Fibroblast of skin of back (primary cell): ENCODE measurements at regions not wholly inside any gene's neighbourhood (a gene's known extent, or its start where the extent isn't known, plus 50 kb on each side); places are given as distances from the start of the nearest gene placed in this dataset.
"Not testable (repeated sequence)": the region's sequence is repeated elsewhere in the genome, so short reads cannot be mapped to it uniquely, and the experiment has no call there.

Source experiments
- DNase-seq: peaks from one replicate; pipeline ENCODE4 v3.0.0-alpha.2; 2013

- DNase-seq = peak; percentile 15
These were observed 208.7 kb upstream of the RAI14 start for GRCh38 chr5:34447424-34447823.

DNA sequence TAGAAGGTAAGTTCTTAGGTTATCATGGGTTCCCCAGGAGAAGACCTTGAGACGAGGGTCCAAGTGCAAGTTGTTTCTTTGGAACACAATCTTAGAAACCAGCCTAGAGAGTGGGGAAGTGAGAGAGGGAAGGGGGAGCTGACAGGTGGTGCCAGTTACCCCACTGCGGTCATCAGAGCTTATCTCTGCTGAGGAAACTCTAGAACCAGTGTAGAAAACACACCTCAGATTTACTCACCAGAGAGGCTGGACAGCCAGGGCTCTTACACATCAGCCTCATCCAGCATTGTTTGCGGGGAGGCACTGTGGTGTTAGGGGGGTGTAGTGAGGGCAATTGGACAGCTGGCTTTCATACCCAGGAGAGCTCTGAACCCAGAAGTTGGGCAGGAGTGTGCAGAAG is 206.5 kb upstream of the RAI14 start:
- DNase-seq = no peak

DNA sequence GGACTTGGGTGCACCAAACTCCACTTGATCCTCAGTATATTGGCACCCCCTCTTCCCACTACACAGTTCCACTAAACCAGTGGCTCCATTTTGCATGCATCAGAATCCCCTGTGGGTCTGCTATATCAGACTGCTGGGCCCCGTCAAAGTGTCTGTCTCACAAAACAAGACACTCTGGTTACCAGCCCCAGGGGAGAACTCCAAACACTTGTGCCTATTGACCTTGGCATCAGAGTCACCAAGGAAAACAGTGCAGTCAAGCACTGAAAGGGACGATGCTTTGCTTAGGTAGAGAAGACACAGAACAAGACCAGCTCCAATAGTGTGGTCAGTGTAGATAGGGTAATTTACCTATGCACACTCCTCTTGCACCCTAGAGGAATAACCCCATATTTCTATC is 205.8 kb upstream of the RAI14 start:
- no peak for DNase-seq

DNA sequence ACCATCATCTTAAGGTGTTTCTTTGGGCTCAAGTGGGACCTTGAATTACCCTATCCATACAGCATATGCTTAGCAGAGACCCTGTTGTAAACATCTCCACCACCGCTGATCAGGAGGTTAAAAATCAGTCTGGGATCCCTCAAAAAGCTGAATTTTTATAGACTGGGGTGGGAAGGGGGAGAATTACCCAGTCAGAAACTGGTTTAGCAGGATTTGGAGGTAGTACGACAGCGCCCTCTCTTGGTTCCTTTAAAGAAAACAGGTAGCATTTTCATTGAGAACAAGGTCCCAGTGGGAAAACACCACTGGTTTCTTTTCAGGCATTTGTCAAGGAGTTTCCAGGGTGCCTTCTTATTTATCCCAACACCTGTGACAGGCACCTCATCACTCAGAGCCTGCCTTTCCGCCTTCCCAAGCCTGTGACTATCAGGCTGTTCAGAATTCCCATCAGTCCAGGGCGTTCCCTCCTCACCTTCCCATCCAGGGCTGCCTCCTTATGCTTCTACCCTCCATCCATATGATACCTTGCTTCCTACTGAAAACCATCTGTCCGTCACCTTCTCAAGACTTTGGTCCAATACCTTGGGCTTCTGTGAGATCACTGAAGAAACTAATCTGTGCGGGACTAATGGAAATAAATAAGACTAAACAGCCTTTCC is 203.8 kb upstream of the RAI14 start:
- peak; percentile 49 for DNase-seq

GRCh38 chr5:34455098-34455497 is 201.0 kb upstream of the RAI14 start:
- DNase-seq = peak; percentile 26

- DNase-seq = no peak
These were observed 196.2 kb upstream of the RAI14 start for GRCh38 chr5:34459908-34460307.

DNA sequence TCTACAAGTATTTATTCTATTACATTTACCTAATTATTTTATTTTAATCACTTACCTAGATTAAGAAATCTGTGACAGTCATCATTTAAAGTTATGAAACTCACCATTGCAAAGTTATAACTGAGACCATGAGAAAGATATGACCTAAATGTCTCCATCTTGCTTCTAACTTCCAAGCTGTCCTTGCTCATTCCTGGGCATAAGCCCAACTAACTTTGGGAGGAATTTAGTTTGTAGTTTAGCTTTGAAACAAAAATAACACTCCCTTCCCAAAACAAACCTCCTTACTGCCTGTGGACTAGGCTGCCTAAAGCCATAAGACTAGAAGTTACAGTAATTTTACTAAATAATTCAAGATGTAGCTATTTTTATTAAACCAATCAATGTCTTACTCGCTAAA is 195.6 kb upstream of the RAI14 start:
- peak; percentile 59 for DNase-seq

DNA sequence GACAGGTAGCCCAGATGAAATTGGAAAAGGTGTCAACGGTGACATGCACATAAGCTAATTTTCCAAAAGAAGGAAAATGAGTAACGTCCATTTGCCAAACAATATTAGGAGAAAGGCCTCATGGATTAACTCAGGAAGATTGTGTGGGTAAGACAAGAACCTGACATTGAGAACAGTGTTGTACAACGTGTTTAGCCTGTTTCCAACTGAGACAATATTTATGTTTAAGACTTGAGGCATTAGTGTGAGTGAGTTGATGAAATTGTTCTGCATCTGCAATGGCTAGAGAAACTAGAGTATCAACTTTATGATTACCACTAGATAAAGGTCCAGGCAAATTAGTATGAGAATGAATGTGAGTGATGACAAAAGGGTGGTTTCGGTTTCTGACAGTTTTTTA is 191.3 kb upstream of the RAI14 start:
- no peak for DNase-seq

- peak; percentile 57 for DNase-seq
These were observed 190.8 kb upstream of the RAI14 start for GRCh38 chr5:34465301-34465700.

DNA sequence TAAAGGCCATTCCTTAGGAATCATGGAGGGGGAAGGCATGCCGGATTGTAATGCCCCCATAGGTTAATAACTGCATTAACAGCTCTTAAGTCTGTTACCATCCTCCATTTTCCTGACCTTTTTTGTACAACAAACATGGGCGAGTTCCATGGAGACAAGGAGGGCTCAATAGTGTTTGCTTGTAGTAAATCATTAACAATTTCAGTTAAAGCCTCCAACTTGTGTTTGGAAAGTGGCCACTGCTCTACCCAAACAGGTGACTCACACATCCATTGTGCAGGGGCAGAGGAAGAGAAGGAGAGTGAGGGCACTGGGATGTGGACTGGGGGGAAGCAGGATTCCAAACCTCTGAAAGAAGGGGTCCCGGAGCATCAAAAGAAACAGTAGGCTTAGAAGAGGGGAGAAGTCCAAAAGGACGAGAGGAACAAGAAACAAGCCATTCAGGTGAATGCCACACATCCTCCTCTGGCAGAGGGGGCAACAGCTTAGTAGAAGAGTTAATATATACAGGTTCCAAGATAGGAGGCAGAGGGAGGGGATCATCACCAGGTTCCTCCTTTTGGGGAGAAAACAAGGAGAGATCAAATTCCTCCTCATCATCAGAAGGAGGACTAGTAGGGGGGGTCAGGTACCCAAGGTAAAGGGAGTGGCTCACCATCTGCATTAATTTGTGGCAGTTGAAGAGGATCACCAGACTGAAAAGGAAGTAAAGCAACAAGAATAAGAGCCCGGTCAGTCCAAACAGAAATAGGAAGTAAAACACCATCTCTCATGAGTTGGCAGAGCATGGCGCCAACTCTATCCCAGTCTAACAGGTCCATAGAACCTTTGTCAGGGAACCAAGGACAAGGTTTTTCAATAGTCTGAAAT is 189.4 kb upstream of the RAI14 start:
- DNase-seq = not testable (repeated sequence)

- no peak for DNase-seq
These were observed 188.7 kb upstream of the RAI14 start for GRCh38 chr5:34467436-34467835.

DNA sequence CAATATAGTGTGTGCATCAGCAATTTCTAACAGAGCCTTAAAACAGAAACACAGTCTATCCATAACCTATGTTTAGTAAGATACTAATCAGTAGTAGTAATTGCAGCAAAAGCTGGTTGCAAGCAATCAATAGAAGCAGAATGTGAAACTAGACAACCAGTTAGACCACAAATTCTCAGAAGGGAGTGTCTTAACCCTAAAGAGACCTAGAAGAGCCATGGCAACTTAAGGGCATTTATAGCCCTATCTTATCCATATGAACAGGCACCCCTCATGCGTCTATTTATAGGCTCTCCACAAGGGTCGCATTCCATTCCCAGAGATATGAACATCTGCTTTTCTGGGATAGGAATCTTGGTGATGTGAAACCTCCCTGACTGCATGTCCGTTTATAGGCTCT is 188.1 kb upstream of the RAI14 start:
- peak; percentile 11 for DNase-seq

- no peak for DNase-seq
These were observed 186.2 kb upstream of the RAI14 start for GRCh38 chr5:34469971-34470370.

- DNase-seq = peak; percentile 67
These were observed 181.5 kb upstream of the RAI14 start for GRCh38 chr5:34474573-34475021.

GRCh38 chr5:34475249-34475966 is 180.7 kb upstream of the RAI14 start:
- no peak for DNase-seq

DNA sequence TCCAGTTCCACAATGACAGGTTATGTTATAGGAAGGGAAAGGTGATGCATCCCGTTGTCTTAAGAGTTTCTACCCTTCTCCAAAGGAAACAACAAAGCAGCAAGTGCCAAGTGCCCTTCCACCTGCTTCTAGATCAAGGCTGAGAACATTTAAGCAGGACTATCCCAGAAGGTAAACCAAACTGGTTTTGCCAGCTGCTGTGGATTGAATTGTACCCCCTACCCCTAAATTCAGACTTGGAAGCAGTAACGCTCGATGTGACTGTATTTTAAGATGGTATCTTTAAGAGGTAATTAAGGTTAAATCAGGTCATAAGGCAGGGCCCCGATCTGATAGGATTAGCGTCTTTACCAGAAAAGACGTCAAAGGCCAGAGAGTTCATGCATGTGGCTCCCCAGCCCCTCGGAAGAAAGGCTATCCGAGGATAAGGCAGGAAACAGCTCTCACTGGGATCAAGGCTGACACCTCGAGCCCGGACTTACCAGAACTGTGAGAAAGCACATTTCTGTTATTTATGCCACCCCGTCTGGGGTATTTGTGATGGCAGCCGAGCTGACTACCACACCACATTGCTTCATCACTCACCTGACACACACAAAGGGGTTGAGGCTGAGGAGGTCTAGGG is 179.1 kb upstream of the RAI14 start:
- DNase-seq = no peak

- DNase-seq = no peak
These were observed 175.2 kb upstream of the RAI14 start for GRCh38 chr5:34480810-34481528.

GRCh38 chr5:34483442-34484033 is 172.6 kb upstream of the RAI14 start:
- no peak for DNase-seq

GRCh38 chr5:34484216-34484920 is 171.8 kb upstream of the RAI14 start:
- DNase-seq = no peak

DNA sequence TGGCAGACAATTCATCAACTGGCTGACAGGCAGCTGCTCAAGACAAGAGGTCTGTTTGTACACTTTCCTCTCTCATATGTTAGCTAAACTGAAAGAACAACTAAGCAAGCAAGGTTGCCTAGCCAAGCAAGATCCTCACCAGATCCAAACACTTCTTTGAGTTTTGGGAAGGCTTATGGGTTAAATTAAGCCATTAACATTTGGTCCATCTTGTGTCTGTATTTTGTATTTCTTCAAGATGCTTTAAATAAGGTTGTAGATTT is 170.4 kb upstream of the RAI14 start:
- no peak for DNase-seq

- peak; percentile 86 for DNase-seq
These were observed 169.8 kb upstream of the RAI14 start for GRCh38 chr5:34486160-34486848.
